Esophagus muscularis mucosa (tissue), 4 donors: ENCODE measurements at regions not wholly inside any gene's neighbourhood (a gene's known extent, or its start where the extent isn't known, plus 50 kb on each side); places are given as distances from the start of the nearest gene placed in this dataset.

ENCODE experiments used
- DNase-seq: peaks from one replicate; pipeline ENCODE4 v3.0.0-alpha.2; 2017; ENCODE audit errors: extremely low spot score
- H3K27ac ChIP-seq, 4 donors: fragments of 200-600 bp; sonication (generic); replicated peaks in 1 of 4; 1 replicate in 3 of 4; 2 replicates in 1 of 4; pipeline ENCODE4 v1.5.1; 2016 to 2019; ENCODE audit warnings: mild to moderate bottlenecking in 1 of 4
- H3K27me3 ChIP-seq, 4 donors: fragments of 200-600 bp; sonication (generic); one replicate each; pipeline versions ENCODE4 v1.5.1 to v1.6.0; 2016 to 2019
- H3K36me3 ChIP-seq, 4 donors: fragments of 200-600 bp; sonication (generic); one replicate each; pipeline ENCODE4 v1.5.1; 2016 to 2019
- H3K4me1 ChIP-seq, 4 donors: fragments of 200-600 bp; sonication (generic); one replicate each; pipeline ENCODE4 v1.5.1; 2016 to 2019
- H3K4me3 ChIP-seq, 4 donors: fragments of 200-600 bp; sonication (generic); 1 replicate in 2 of 4; 2 replicates in 2 of 4; pipeline ENCODE4 v1.5.1; 2016 to 2019; ENCODE audit warnings: mild to moderate bottlenecking in 4 of 4, moderate library complexity in 1 of 4
- H3K9me3 ChIP-seq, 4 donors: fragments of 200-600 bp; sonication (generic); 1 replicate in 3 of 4; 2 replicates in 1 of 4; pipeline ENCODE4 v1.5.1; 2016 to 2019
- CTCF ChIP-seq, 3 experiments: fragments of 200-600 bp in 2 of 3; fragments of 450-650 bp in 1 of 3; sonication (generic) in 2 of 3; IDR thresholded peaks; one replicate each; pipeline ENCODE4 v1.5.1; 2017 to 2019; ENCODE audit warnings: antibody characterized with exemption in 3 of 3, mild to moderate bottlenecking in 2 of 3, moderate library complexity in 1 of 3
- EP300 ChIP-seq: sonication (generic); formaldehyde crosslinking; IDR thresholded peaks from one replicate; pipeline ENCODE4 v1.6.1; 2017; ENCODE audit warnings: antibody characterized with exemption
- POLR2A ChIP-seq: fragments of 450-650 bp; IDR thresholded peaks from one replicate; pipeline ENCODE4 v1.6.1; 2017; ENCODE audit warnings: antibody characterized with exemption, moderate library complexity, mild to moderate bottlenecking, low read depth
- POLR2AphosphoS5 ChIP-seq, 2 donors: sonication (generic); formaldehyde crosslinking; IDR thresholded peaks; one replicate each; pipeline ENCODE4 v1.6.1; 2017; ENCODE audit warnings: antibody characterized with exemption in 2 of 2
- WGBS: methylation state at CpG from one replicate; pipeline ENCODE4 v1.1.5; 2018; 5-methylcytosine and 5-hydroxymethylcytosine counted together
- intact Hi-C: fragments of 100-400 bp; cut with DNase I; formaldehyde crosslinking; loops from one replicate; pipeline ENCODE4 v1.15.1; 2023

GRCh38 chr2:19028587-19029375 is 329.6 kb downstream of the OSR1 start:
- H3K9me3 ChIP-seq: no peaks in the 10 kb centered on the region
- H3K4me3 ChIP-seq: no peak overlapping the region
- H3K27me3 ChIP-seq: no peaks in the 10 kb centered on the region
- DNase-seq: no peak
- no peaks in the 10 kb centered on the region for H3K4me1 ChIP-seq
- TF ChIP-seq CTCF (IDR thresholded peaks at IDR 0.05) (no peak), POLR2A (no peak), EP300 (no peak), POLR2AphosphoS5 (IDR thresholded peaks at IDR 0.05) (no peak)
- no peak overlapping the region for H3K27ac ChIP-seq
- 90% methylated on average over 12 of the region's 12 CpGs for WGBS
- intact Hi-C loops: no loop called here
- no peaks in the 10 kb centered on the region for H3K36me3 ChIP-seq

DNA sequence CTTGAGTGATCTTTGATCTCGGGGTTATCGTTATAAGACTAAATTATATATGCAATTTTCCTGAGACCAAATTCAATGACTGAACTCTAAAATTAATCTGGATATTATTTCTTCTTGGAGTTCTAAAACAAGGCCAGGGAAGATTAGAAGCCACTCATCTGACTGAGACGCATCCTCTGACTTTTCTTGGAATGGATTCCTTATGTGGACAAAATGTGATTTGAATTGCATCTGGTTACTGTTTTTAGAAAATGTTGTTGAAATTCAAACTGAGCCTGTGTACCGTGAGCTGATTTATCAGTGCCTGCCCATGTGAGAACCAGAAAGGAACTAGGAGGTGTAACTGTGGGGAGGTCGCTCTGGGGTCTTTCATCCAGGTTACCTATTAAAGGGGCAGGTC is 330.8 kb downstream of the OSR1 start:
- no peak overlapping the region for H3K27ac ChIP-seq
- no peaks in the 10 kb centered on the region for H3K27me3 ChIP-seq
- H3K4me1 ChIP-seq: no peaks in the 10 kb centered on the region
- no peak overlapping the region for H3K4me3 ChIP-seq
- intact Hi-C loops: no loop called here
- DNase-seq: no peak
- no peaks in the 10 kb centered on the region for H3K36me3 ChIP-seq
- H3K9me3 ChIP-seq: no peaks in the 10 kb centered on the region
- 85% methylated on average over 5 of the region's 5 CpGs for WGBS
- no peak for TF ChIP-seq POLR2AphosphoS5 (IDR thresholded peaks at IDR 0.05)
- TF ChIP-seq EP300: no peak
- no peak for TF ChIP-seq POLR2A
- TF ChIP-seq CTCF (IDR thresholded peaks at IDR 0.05): no peak

- no peaks in the 10 kb centered on the region for H3K4me1 ChIP-seq
- no peaks in the 10 kb centered on the region for H3K9me3 ChIP-seq
- H3K36me3 ChIP-seq: no peaks in the 10 kb centered on the region
- H3K27me3 ChIP-seq: no peaks in the 10 kb centered on the region
- H3K27ac ChIP-seq: no peak overlapping the region
- 68% methylated on average over 2 of the region's 2 CpGs for WGBS
- DNase-seq: no peak
- H3K4me3 ChIP-seq: no peak overlapping the region
- TF ChIP-seq POLR2A: no peak
- no peak for TF ChIP-seq EP300
- TF ChIP-seq CTCF (IDR thresholded peaks at IDR 0.05): no peak
- TF ChIP-seq POLR2AphosphoS5 (IDR thresholded peaks at IDR 0.05): no peak
- intact Hi-C loops: no loop called here
Measured at GRCh38 chr2:19026261-19026660, 332.2 kb downstream of the OSR1 start.

DNA sequence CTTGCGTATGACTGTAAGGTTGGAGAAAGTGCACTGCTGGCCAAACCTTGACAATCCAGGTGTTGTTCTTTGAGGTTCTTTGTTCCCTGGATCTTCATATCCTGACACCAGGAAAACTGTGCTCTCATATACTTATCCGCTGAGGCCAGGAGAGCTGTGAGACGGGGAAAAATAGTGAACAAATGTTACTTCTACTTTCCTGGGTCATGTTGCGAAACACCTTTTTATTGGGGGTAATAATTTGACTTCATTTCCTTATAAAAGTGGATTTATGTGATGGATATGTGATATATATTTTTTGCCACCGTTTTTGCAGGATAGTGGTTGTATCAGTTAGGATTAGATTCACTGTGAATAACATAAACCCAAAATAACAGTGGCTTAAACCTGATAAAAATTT is 336.1 kb downstream of the OSR1 start:
- no peak for DNase-seq
- Histone ChIP-seq H3K27ac (no peak overlapping the region), H3K4me1 (no peaks in the 10 kb centered on the region), H3K27me3 (no peaks in the 10 kb centered on the region), H3K4me3 (no peak overlapping the region), H3K36me3 (no peaks in the 10 kb centered on the region), H3K9me3 (no peaks in the 10 kb centered on the region)
- intact Hi-C loops: no loop called here
- 92% methylated on average over 5 of the region's 5 CpGs for WGBS
- TF ChIP-seq POLR2AphosphoS5 (IDR thresholded peaks at IDR 0.05): no peak
- TF ChIP-seq EP300: no peak
- no peak for TF ChIP-seq CTCF (IDR thresholded peaks at IDR 0.05)
- TF ChIP-seq POLR2A: no peak

GRCh38 chr2:19021721-19022120 is 336.7 kb downstream of the OSR1 start:
- no peaks in the 10 kb centered on the region for H3K27me3 ChIP-seq
- no peak overlapping the region for H3K27ac ChIP-seq
- DNase-seq: no peak
- H3K4me1 ChIP-seq: no peaks in the 10 kb centered on the region
- WGBS: 92% methylated on average over 5 of the region's 5 CpGs
- no peaks in the 10 kb centered on the region for H3K9me3 ChIP-seq
- H3K36me3 ChIP-seq: no peaks in the 10 kb centered on the region
- TF ChIP-seq POLR2A: no peak
- no peak for TF ChIP-seq POLR2AphosphoS5 (IDR thresholded peaks at IDR 0.05)
- no peak for TF ChIP-seq EP300
- no peak for TF ChIP-seq CTCF (IDR thresholded peaks at IDR 0.05)
- H3K4me3 ChIP-seq: no peak overlapping the region
- intact Hi-C loops: no loop called here
